Activated CD4-positive, alpha-beta T cell treated with anti-CD3 and anti-CD28 coated beads, Interleukin-2, amount 10 ng/mL, durations not matched to agents 24 days and 14 days (primary cell): ENCODE measurements at regions not wholly inside any gene's neighbourhood (a gene's known extent, or its start where the extent isn't known, plus 50 kb on each side); places are given as distances from the start of the nearest gene placed in this dataset.

ENCODE experiments used
- DNase-seq: peaks from one replicate; pipeline ENCODE4 v3.0.0; 2022
- H3K27ac Mint-ChIP-seq: one replicate; pipeline ENCODE4 v1.8.0; 2022; ENCODE audit warnings: mild to moderate bottlenecking, mixed read lengths
- H3K27me3 Mint-ChIP-seq: one replicate; pipeline ENCODE4 v1.8.0; 2022; ENCODE audit warnings: mixed read lengths
- H3K36me3 Mint-ChIP-seq: one replicate; pipeline ENCODE4 v1.8.0; 2022; ENCODE audit warnings: low read depth, mild to moderate bottlenecking, mixed read lengths
- H3K4me1 Mint-ChIP-seq: one replicate; pipeline ENCODE4 v1.8.0; 2021; ENCODE audit warnings: mixed read lengths
- H3K4me3 Mint-ChIP-seq: one replicate; pipeline ENCODE4 v1.8.0; 2022; ENCODE audit warnings: mild to moderate bottlenecking, moderate library complexity, mixed read lengths
- H3K9me3 Mint-ChIP-seq: one replicate; pipeline ENCODE4 v1.8.0; 2021; ENCODE audit warnings: mixed read lengths
- intact Hi-C: fragments of 100-400 bp; cut with micrococcal nuclease; formaldehyde crosslinking; loops from one replicate; pipeline ENCODE4 v1.15.1; 2023

DNA sequence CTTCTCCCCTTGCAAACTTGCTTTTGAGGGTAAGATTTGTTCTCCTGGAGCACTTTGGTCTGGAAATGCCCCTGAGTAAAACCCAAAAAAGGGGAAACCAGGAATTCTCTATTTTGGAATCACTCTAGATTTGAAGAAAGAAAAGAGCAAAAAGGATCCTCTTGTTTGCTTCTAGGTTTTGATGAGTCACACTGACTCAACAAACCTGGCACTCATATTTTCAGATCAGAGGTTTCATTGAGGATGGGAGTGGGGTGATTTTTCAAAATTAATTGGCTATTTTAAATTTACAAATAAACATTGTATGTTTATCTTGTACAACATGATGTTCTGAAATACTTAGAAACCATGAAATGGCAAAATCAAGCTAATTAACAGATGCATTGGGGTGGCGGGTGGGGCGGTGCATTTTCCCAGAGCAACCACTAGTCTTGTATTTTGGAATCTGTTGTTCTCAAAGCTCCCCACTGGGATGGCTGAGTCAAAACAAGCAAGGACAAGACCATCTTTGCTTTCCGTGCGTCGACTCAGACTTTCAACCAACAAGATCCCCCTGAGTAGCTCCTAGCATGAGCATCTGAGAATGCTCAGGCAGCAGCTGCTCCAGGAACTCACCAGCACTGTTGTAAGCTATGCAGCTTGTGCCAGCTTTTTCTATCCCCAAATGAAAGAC lies 451.4 kb downstream of the WDR72 start:
- Mint-ChIP-seq H3K36me3 (no peaks in the 10 kb centered on the region), H3K27ac (no peak overlapping the region), H3K9me3 (no peaks in the 10 kb centered on the region), H3K4me3 (no peak overlapping the region), H3K4me1 (no peaks in the 10 kb centered on the region), H3K27me3 (no peaks in the 10 kb centered on the region)
- intact Hi-C loops: no loop called here
- DNase-seq: no peak

- H3K27me3 Mint-ChIP-seq: no peaks in the 10 kb centered on the region
- no peak overlapping the region for H3K4me3 Mint-ChIP-seq
- intact Hi-C loops: no loop called here
Observed at GRCh38 chr15:53305554-53305953, 453.9 kb downstream of the WDR72 start.

GRCh38 chr15:53305101-53305500 lies 454.4 kb downstream of the WDR72 start:
- Mint-ChIP-seq H3K27me3 (no peaks in the 10 kb centered on the region), H3K4me1 (no peaks in the 10 kb centered on the region), H3K4me3 (no peak overlapping the region), H3K9me3 (no peaks in the 10 kb centered on the region), H3K27ac (no peak overlapping the region), H3K36me3 (no peaks in the 10 kb centered on the region)
- intact Hi-C loops: no loop called here
- DNase-seq: no peak

More at GRCh38 chr15:53305554-53305953, 453.9 kb downstream of the WDR72 start:
- Mint-ChIP-seq H3K4me1 (no peaks in the 10 kb centered on the region), H3K27ac (no peak overlapping the region), H3K36me3 (no peaks in the 10 kb centered on the region), H3K9me3 (no peaks in the 10 kb centered on the region)
- DNase-seq: no peak

GRCh38 chr15:53297828-53298227 lies 461.6 kb downstream of the WDR72 start:
- no peak for DNase-seq
- H3K4me3 Mint-ChIP-seq: no peak overlapping the region
- no peak overlapping the region for H3K27ac Mint-ChIP-seq
- H3K36me3 Mint-ChIP-seq: no peaks in the 10 kb centered on the region
- no peaks in the 10 kb centered on the region for H3K9me3 Mint-ChIP-seq
- intact Hi-C loops: no loop called here
- H3K27me3 Mint-ChIP-seq: no peaks in the 10 kb centered on the region
- no peaks in the 10 kb centered on the region for H3K4me1 Mint-ChIP-seq

GRCh38 chr15:53296603-53297002 lies 462.9 kb downstream of the WDR72 start:
- Mint-ChIP-seq H3K27ac (no peak overlapping the region), H3K27me3 (no peaks in the 10 kb centered on the region), H3K36me3 (no peaks in the 10 kb centered on the region), H3K4me3 (no peak overlapping the region), H3K4me1 (no peaks in the 10 kb centered on the region), H3K9me3 (no peaks in the 10 kb centered on the region)
- DNase-seq: no peak
- intact Hi-C loops: no loop called here

GRCh38 chr15:53295574-53295973 lies 463.9 kb downstream of the WDR72 start:
- Mint-ChIP-seq H3K4me3 (no peak overlapping the region), H3K27ac (no peak overlapping the region)
- intact Hi-C loops: no loop called here

DNA sequence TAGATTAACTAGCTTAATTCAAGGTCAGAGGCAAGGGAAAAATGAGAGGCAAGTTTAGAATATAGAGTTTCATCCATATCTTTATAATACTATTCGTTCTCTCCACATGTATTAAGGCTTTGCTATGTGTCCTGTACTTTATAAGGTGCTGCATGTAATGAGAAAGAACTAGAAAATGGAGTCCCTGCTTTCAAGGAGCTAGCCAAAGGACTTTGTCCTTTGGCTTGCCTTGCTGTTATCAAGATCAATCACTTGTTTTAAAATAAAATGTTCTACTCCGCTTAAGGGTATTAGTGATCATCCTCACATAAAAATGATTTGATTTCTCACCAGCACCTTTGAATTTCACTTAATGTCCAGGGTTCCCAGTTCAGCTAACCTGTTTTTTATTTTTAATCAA lies 470.9 kb downstream of the WDR72 start:
- no peaks in the 10 kb centered on the region for H3K36me3 Mint-ChIP-seq
- H3K4me1 Mint-ChIP-seq: no peaks in the 10 kb centered on the region
- intact Hi-C loops: loop anchor here (5.0 kb wide), 1 partner anchor 291 kb away; no protein-coding TSS in a partner anchor
- H3K27ac Mint-ChIP-seq: no peak overlapping the region
- H3K4me3 Mint-ChIP-seq: no peak overlapping the region
- no peaks in the 10 kb centered on the region for H3K27me3 Mint-ChIP-seq
- H3K9me3 Mint-ChIP-seq: no peaks in the 10 kb centered on the region
- DNase-seq: no peak

More at GRCh38 chr15:53295574-53295973, 463.9 kb downstream of the WDR72 start:
- H3K4me1 Mint-ChIP-seq: no peaks in the 10 kb centered on the region
- H3K9me3 Mint-ChIP-seq: no peaks in the 10 kb centered on the region
- no peak for DNase-seq
- H3K27me3 Mint-ChIP-seq: no peaks in the 10 kb centered on the region
- H3K36me3 Mint-ChIP-seq: no peaks in the 10 kb centered on the region

DNA sequence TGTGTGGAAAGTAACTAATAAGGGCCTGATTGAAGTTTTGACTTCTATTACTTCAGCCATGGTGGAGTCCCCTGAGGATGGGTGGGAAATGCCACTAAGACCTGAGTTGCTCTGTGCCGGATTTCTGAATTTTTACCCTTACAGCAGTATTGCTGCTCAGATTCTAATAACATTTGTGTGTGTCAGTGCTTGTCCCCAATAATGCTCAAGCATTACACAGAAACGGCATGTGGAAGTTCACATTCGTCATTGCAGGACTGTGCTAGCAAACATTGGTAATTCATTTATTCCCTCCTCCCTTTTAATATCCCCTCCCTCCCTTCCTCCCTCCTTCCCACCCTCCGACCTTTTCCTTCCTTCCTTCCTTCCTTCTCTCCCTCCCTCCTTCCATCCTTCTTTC lies 484.5 kb upstream of the ONECUT1 start:
- Mint-ChIP-seq H3K4me3 (no peak overlapping the region), H3K36me3 (no peaks in the 10 kb centered on the region), H3K27ac (no peak overlapping the region), H3K27me3 (no peaks in the 10 kb centered on the region), H3K9me3 (no peaks in the 10 kb centered on the region), H3K4me1 (no peaks in the 10 kb centered on the region)
- DNase-seq: no peak
- intact Hi-C loops: no loop called here

GRCh38 chr15:53272116-53272515 lies 482.0 kb upstream of the ONECUT1 start:
- DNase-seq: no peak
- Mint-ChIP-seq H3K36me3 (no peaks in the 10 kb centered on the region), H3K27ac (no peak overlapping the region), H3K27me3 (no peaks in the 10 kb centered on the region), H3K9me3 (no peaks in the 10 kb centered on the region), H3K4me1 (no peaks in the 10 kb centered on the region), H3K4me3 (no peak overlapping the region)
- intact Hi-C loops: no loop called here

- Mint-ChIP-seq H3K4me3 (no peak overlapping the region), H3K36me3 (no peaks in the 10 kb centered on the region), H3K4me1 (no peaks in the 10 kb centered on the region), H3K27me3 (no peaks in the 10 kb centered on the region), H3K27ac (no peak overlapping the region), H3K9me3 (no peaks in the 10 kb centered on the region)
- intact Hi-C loops: no loop called here
- no peak for DNase-seq
Observed at GRCh38 chr15:53266176-53266575, 476.0 kb upstream of the ONECUT1 start.

DNA sequence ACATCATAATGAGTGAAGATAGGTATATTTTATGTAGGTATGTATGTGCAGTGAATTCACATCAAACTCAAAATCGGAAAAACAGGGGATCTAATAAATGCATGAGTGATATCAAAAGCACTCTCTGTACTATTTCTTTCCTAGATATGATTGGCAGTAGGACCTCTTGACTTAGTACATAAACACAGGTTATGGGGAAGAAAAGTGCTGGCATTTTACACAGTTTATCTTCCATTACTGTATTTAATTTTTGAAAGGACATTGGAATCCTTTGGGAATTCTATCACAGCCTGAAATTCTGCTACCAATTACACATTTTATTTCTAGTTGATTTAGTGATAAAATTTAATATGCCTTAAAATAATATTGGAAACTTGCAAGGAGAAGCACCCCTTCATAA lies 470.5 kb upstream of the ONECUT1 start:
- no peaks in the 10 kb centered on the region for H3K27me3 Mint-ChIP-seq
- no peak overlapping the region for H3K27ac Mint-ChIP-seq
- intact Hi-C loops: no loop called here
- no peak overlapping the region for H3K4me3 Mint-ChIP-seq
- no peak for DNase-seq
- no peaks in the 10 kb centered on the region for H3K4me1 Mint-ChIP-seq
- no peaks in the 10 kb centered on the region for H3K36me3 Mint-ChIP-seq
- H3K9me3 Mint-ChIP-seq: no peaks in the 10 kb centered on the region

GRCh38 chr15:53256457-53256856 lies 466.3 kb upstream of the ONECUT1 start:
- no peaks in the 10 kb centered on the region for H3K27me3 Mint-ChIP-seq
- H3K36me3 Mint-ChIP-seq: no peaks in the 10 kb centered on the region
- no peaks in the 10 kb centered on the region for H3K9me3 Mint-ChIP-seq
- H3K4me1 Mint-ChIP-seq: no peaks in the 10 kb centered on the region
- intact Hi-C loops: no loop called here
- no peak for DNase-seq
- H3K27ac Mint-ChIP-seq: no peak overlapping the region
- H3K4me3 Mint-ChIP-seq: no peak overlapping the region

- Mint-ChIP-seq H3K4me3 (no peak overlapping the region), H3K36me3 (no peaks in the 10 kb centered on the region), H3K27me3 (no peaks in the 10 kb centered on the region), H3K27ac (no peak overlapping the region), H3K9me3 (no peaks in the 10 kb centered on the region), H3K4me1 (no peaks in the 10 kb centered on the region)
- no peak for DNase-seq
- intact Hi-C loops: no loop called here
Observed at GRCh38 chr15:53256043-53256442, 465.9 kb upstream of the ONECUT1 start.

DNA sequence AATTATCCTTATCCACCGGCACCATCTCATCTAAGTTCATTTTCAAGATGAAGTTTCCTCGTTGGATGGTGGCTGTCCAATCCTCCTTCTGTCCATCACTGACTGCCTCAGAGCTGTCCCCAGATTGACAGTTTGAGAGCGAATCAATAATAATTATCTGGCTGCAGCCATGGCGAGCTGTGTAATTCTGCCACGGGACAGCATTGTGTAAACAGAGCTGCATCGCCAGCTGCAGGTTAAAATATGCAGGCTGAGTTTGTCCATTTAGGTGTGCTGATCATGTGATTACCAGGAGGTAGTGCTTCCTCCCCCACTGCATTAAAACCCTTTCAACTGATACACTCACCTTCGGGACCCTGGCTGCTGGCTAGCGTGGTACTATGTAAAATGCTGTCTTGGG lies 461.9 kb upstream of the ONECUT1 start:
- Mint-ChIP-seq H3K9me3 (no peaks in the 10 kb centered on the region), H3K4me1 (no peaks in the 10 kb centered on the region), H3K27ac (no peak overlapping the region), H3K36me3 (no peaks in the 10 kb centered on the region), H3K4me3 (no peak overlapping the region), H3K27me3 (no peaks in the 10 kb centered on the region)
- intact Hi-C loops: no loop called here
- no peak for DNase-seq

DNA sequence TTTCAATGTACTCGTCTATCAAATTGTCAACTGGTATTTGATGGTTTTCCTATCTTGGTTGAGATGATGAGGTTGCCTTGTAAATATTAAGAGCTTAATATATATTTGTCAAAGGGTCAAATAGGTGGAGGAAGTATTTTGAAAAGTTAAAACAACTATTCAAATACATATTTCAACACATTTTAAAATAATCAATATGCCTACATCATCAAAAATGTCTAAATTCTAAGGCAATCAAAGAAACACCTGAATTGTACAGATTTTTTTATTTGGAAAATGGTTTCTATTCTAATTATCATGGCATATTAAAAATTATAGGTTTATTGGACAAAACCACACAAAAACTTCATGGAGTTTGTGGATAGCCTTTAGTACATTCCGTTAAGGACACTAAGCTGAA lies 461.4 kb upstream of the ONECUT1 start:
- no peaks in the 10 kb centered on the region for H3K4me1 Mint-ChIP-seq
- H3K27me3 Mint-ChIP-seq: no peaks in the 10 kb centered on the region
- DNase-seq: no peak
- no peaks in the 10 kb centered on the region for H3K9me3 Mint-ChIP-seq
- intact Hi-C loops: no loop called here
- no peak overlapping the region for H3K27ac Mint-ChIP-seq
- no peaks in the 10 kb centered on the region for H3K36me3 Mint-ChIP-seq
- H3K4me3 Mint-ChIP-seq: no peak overlapping the region
